ENCODE measurements at regions not wholly inside any gene's neighbourhood (a gene's known extent, or its start where the extent isn't known, plus 50 kb on each side); places are given as distances from the start of the nearest gene placed in this dataset.

- Histone ChIP-seq H3K27me3 (ENCODE audit: control insufficient read depth, insufficient read depth, low read length, poor library complexity, severe bottlenecking) (no peaks in the 10 kb centered on the region), H3K27ac (ENCODE audit: low read depth, low read length) (no peak overlapping the region), H3K36me3 (ENCODE audit: control insufficient read depth, insufficient read depth, low read length) (no peaks in the 10 kb centered on the region), H3K4me1 (ENCODE audit: control insufficient read depth, insufficient read depth, low read length) (no peaks in the 10 kb centered on the region), H3K9ac (ENCODE audit: extremely low read depth, low read length, poor library complexity, severe bottlenecking) (no peak overlapping the region), H3K4me3 (ENCODE audit: low read length) (no peak overlapping the region), H3K9me3 (ENCODE audit: control insufficient read depth, low read length) (peaks cover 9% of the 10 kb centered on the region)
- Mint-ChIP-seq H3K9me3 (peaks cover 17% of the 10 kb centered on the region), H3K27me3 (ENCODE audit: insufficient read depth) (peaks cover 3% of the 10 kb centered on the region), H3K27ac (no peak overlapping the region), H3K4me3 (no peak overlapping the region), H3K4me1 (peaks cover 21% of the 10 kb centered on the region), H3K36me3 (ENCODE audit: low read depth) (peaks cover 11% of the 10 kb centered on the region)
- DNase-seq: no peak
- no peak for TF ChIP-seq CTCF (conservative IDR thresholded peaks at IDR 0.05)
- WGBS, 2 experiments (ENCODE audit: insufficient coverage in 1 of 2, insufficient read length in 1 of 2): 97 to 100% methylated on average over 1 to 3 of the region's 3 CpGs
These were observed 87.2 kb upstream of the KRAS start for GRCh38 chr12:25337916-25338315.

- Mint-ChIP-seq H3K4me1 (peaks cover 34% of the 10 kb centered on the region), H3K27ac (no peak overlapping the region), H3K36me3 (ENCODE audit: low read depth) (no peaks in the 10 kb centered on the region), H3K9me3 (no peaks in the 10 kb centered on the region), H3K4me3 (no peak overlapping the region), H3K27me3 (ENCODE audit: insufficient read depth) (no peaks in the 10 kb centered on the region)
- Histone ChIP-seq H3K9me3 (ENCODE audit: control insufficient read depth, low read length) (no peaks in the 10 kb centered on the region), H3K27me3 (ENCODE audit: control insufficient read depth, insufficient read depth, low read length, poor library complexity, severe bottlenecking) (no peaks in the 10 kb centered on the region), H3K4me1 (ENCODE audit: control insufficient read depth, insufficient read depth, low read length) (no peaks in the 10 kb centered on the region), H3K4me3 (ENCODE audit: low read length) (no peak overlapping the region), H3K27ac (ENCODE audit: low read depth, low read length) (no peak overlapping the region), H3K36me3 (ENCODE audit: control insufficient read depth, insufficient read depth, low read length) (no peaks in the 10 kb centered on the region), H3K9ac (ENCODE audit: extremely low read depth, low read length, poor library complexity, severe bottlenecking) (no peak overlapping the region)
- DNase-seq: no peak
- TF ChIP-seq CTCF (conservative IDR thresholded peaks at IDR 0.05): no peak
- 91 to 94% methylated on average over 2 of the region's 3 CpGs for WGBS, 2 experiments (ENCODE audit: insufficient coverage in 1 of 2, insufficient read length in 1 of 2)
These were observed 81.4 kb upstream of the KRAS start for GRCh38 chr12:25332143-25332542.

GRCh38 chr12:25328072-25328712 is 77.5 kb upstream of the KRAS start:
- Mint-ChIP-seq H3K36me3 (ENCODE audit: low read depth) (no peaks in the 10 kb centered on the region), H3K9me3 (no peaks in the 10 kb centered on the region), H3K4me3 (no peak overlapping the region), H3K27ac (peak overlapping the region; percentile 3), H3K4me1 (peaks cover 18% of the 10 kb centered on the region), H3K27me3 (ENCODE audit: insufficient read depth) (no peaks in the 10 kb centered on the region)
- H3K9me3 ChIP-seq (ENCODE audit: control insufficient read depth, low read length): no peaks in the 10 kb centered on the region
- no peaks in the 10 kb centered on the region for H3K27me3 ChIP-seq (ENCODE audit: control insufficient read depth, insufficient read depth, low read length, poor library complexity, severe bottlenecking)
- H3K4me3 ChIP-seq (ENCODE audit: low read length): no peak overlapping the region
- no peaks in the 10 kb centered on the region for H3K36me3 ChIP-seq (ENCODE audit: control insufficient read depth, insufficient read depth, low read length)
- no peaks in the 10 kb centered on the region for H3K4me1 ChIP-seq (ENCODE audit: control insufficient read depth, insufficient read depth, low read length)
- H3K9ac ChIP-seq (ENCODE audit: extremely low read depth, low read length, poor library complexity, severe bottlenecking): no peak overlapping the region
- no peak for DNase-seq
- 80 to 86% methylated on average over 1 to 5 of the region's 5 CpGs for WGBS, 2 experiments (ENCODE audit: insufficient coverage in 1 of 2, insufficient read length in 1 of 2)
- no peak overlapping the region for H3K27ac ChIP-seq (ENCODE audit: low read depth, low read length)
- TF ChIP-seq CTCF (conservative IDR thresholded peaks at IDR 0.05): no peak
